ENCODE measurements at regions not wholly inside any gene's neighbourhood (a gene's known extent, or its start where the extent isn't known, plus 50 kb on each side); places are given as distances from the start of the nearest gene placed in this dataset.

DNA sequence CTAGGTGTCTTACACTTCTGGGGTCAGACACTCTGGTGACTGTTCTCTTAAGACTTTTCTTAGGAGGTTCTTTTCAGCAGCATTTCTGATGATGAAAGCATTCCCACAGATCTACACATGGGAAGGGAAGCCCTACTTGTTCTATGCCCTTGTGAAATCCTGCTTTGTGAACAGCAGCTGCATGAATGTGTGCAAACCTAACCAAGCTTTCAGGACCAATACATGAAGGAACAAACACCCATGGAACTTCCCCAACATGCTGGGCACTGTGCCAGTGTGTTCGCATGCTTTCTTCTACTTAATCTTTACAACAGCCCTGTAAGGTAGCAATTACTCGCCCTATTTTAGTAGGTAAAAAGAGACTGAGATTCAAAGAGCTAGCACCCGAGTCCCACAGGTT, 439.9 kb upstream of the KLF4 start:
- no peaks in the 10 kb centered on the region for H3K9me2 ChIP-seq (replicated peaks; ENCODE audit: low read depth, low read length)
- H2AFZ ChIP-seq (ENCODE audit: low read length) = no peak overlapping the region
- H3K9ac ChIP-seq (ENCODE audit: low read depth, low read length, poor library complexity, severe bottlenecking) = no peak overlapping the region
- H3K4me1 ChIP-seq (ENCODE audit: insufficient read depth, low read length, poor library complexity, severe bottlenecking) = no peaks in the 10 kb centered on the region
- no peaks in the 10 kb centered on the region for H3F3A ChIP-seq (ENCODE audit: low read depth)
- H3K79me2 ChIP-seq (ENCODE audit: insufficient read depth, low read length) = no peaks in the 10 kb centered on the region
- no peaks in the 10 kb centered on the region for H3K36me3 ChIP-seq (ENCODE audit: insufficient read depth, low read length)
- TF ChIP-seq, protein P1, sequence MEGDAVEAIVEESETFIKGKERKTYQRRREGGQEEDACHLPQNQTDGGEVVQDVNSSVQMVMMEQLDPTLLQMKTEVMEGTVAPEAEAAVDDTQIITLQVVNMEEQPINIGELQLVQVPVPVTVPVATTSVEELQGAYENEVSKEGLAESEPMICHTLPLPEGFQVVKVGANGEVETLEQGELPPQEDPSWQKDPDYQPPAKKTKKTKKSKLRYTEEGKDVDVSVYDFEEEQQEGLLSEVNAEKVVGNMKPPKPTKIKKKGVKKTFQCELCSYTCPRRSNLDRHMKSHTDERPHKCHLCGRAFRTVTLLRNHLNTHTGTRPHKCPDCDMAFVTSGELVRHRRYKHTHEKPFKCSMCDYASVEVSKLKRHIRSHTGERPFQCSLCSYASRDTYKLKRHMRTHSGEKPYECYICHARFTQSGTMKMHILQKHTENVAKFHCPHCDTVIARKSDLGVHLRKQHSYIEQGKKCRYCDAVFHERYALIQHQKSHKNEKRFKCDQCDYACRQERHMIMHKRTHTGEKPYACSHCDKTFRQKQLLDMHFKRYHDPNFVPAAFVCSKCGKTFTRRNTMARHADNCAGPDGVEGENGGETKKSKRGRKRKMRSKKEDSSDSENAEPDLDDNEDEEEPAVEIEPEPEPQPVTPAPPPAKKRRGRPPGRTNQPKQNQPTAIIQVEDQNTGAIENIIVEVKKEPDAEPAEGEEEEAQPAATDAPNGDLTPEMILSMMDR (conservative IDR thresholded peaks at IDR 0.05; ENCODE audit: low read length) = no peak
- TF ChIP-seq EZH2phosphoT487 (IDR thresholded peaks at IDR 0.05; ENCODE audit: borderline replicate concordance) = no peak
- H3K4me2 ChIP-seq (ENCODE audit: low read depth, low read length, poor library complexity, severe bottlenecking) = no peak overlapping the region
- H3K27me3 ChIP-seq (ENCODE audit: insufficient read depth, low read length, poor library complexity, severe bottlenecking) = no peaks in the 10 kb centered on the region
- no peaks in the 10 kb centered on the region for H4K20me1 ChIP-seq (ENCODE audit: insufficient read depth, low read length, poor library complexity, severe bottlenecking)
- no peaks in the 10 kb centered on the region; the same call in 1 of the 2 replicates for H3K9me3 ChIP-seq (ENCODE audit: insufficient read depth, low read depth, low read length)
- H3K4me3 ChIP-seq (ENCODE audit: low read length, poor library complexity, severe bottlenecking) = no peak overlapping the region

- Histone ChIP-seq H2AFZ (ENCODE audit: low read length) (no peak overlapping the region), H3K9me3 (ENCODE audit: insufficient read depth, low read depth, low read length) (no peaks in the 10 kb centered on the region; the same call in 1 of the 2 replicates), H3K79me2 (ENCODE audit: insufficient read depth, low read length) (no peaks in the 10 kb centered on the region), H3K4me2 (ENCODE audit: low read depth, low read length, poor library complexity, severe bottlenecking) (no peak overlapping the region), H3K4me1 (ENCODE audit: insufficient read depth, low read length, poor library complexity, severe bottlenecking) (no peaks in the 10 kb centered on the region), H3K27me3 (ENCODE audit: insufficient read depth, low read length, poor library complexity, severe bottlenecking) (no peaks in the 10 kb centered on the region), H3K4me3 (ENCODE audit: low read length, poor library complexity, severe bottlenecking) (no peak overlapping the region), H4K20me1 (ENCODE audit: insufficient read depth, low read length, poor library complexity, severe bottlenecking) (no peaks in the 10 kb centered on the region), H3K36me3 (ENCODE audit: insufficient read depth, low read length) (no peaks in the 10 kb centered on the region), H3K9ac (ENCODE audit: low read depth, low read length, poor library complexity, severe bottlenecking) (no peak overlapping the region), H3K9me2 (replicated peaks; ENCODE audit: low read depth, low read length) (no peaks in the 10 kb centered on the region), H3F3A (ENCODE audit: low read depth) (no peaks in the 10 kb centered on the region)
- TF ChIP-seq, protein P1 (conservative IDR thresholded peaks at IDR 0.05; ENCODE audit: low read length) = no peak
- TF ChIP-seq EZH2phosphoT487 (IDR thresholded peaks at IDR 0.05; ENCODE audit: borderline replicate concordance) = no peak
Observed at GRCh38 chr9:107928701-107929371, 439.3 kb upstream of the KLF4 start.

GRCh38 chr9:107927276-107927675, 437.7 kb upstream of the KLF4 start:
- H3K4me2 ChIP-seq (ENCODE audit: low read depth, low read length, poor library complexity, severe bottlenecking) = no peak overlapping the region
- H3F3A ChIP-seq (ENCODE audit: low read depth) = no peaks in the 10 kb centered on the region
- H3K9me3 ChIP-seq (ENCODE audit: insufficient read depth, low read depth, low read length) = no peaks in the 10 kb centered on the region; the same call in 1 of the 2 replicates
- no peaks in the 10 kb centered on the region for H3K36me3 ChIP-seq (ENCODE audit: insufficient read depth, low read length)
- H2AFZ ChIP-seq (ENCODE audit: low read length) = no peak overlapping the region
- no peaks in the 10 kb centered on the region for H3K4me1 ChIP-seq (ENCODE audit: insufficient read depth, low read length, poor library complexity, severe bottlenecking)
- H3K27me3 ChIP-seq (ENCODE audit: insufficient read depth, low read length, poor library complexity, severe bottlenecking) = no peaks in the 10 kb centered on the region
- H4K20me1 ChIP-seq (ENCODE audit: insufficient read depth, low read length, poor library complexity, severe bottlenecking) = no peaks in the 10 kb centered on the region
- H3K4me3 ChIP-seq (ENCODE audit: low read length, poor library complexity, severe bottlenecking) = no peak overlapping the region
- no peak for TF ChIP-seq EZH2phosphoT487 (IDR thresholded peaks at IDR 0.05; ENCODE audit: borderline replicate concordance)
- TF ChIP-seq, protein P1 (conservative IDR thresholded peaks at IDR 0.05; ENCODE audit: low read length) = no peak
- no peak overlapping the region for H3K9ac ChIP-seq (ENCODE audit: low read depth, low read length, poor library complexity, severe bottlenecking)
- H3K9me2 ChIP-seq (replicated peaks; ENCODE audit: low read depth, low read length) = no peaks in the 10 kb centered on the region
- no peaks in the 10 kb centered on the region for H3K79me2 ChIP-seq (ENCODE audit: insufficient read depth, low read length)

All from Loucy (cell line).